Mesendoderm (in vitro differentiated cells): ENCODE measurements at regions not wholly inside any gene's neighbourhood (a gene's known extent, or its start where the extent isn't known, plus 50 kb on each side); places are given as distances from the start of the nearest gene placed in this dataset.
A peak's percentile ranks its signal among the peaks of the same experiment; 100 is the strongest.
"Not testable (repeated sequence)": the region's sequence is repeated elsewhere in the genome, so short reads cannot be mapped to it uniquely, and the experiment has no call there.

Source experiments
- DNase-seq: peaks from one replicate; pipeline ENCODE4 v3.0.0; 2013
- H2AK5ac ChIP-seq: 2 replicates; pipeline ENCODE4 v1.6.1; 2013; ENCODE audit warnings: low read length, inconsistent platforms
- H2BK120ac ChIP-seq: 2 replicates; pipeline ENCODE4 v1.6.1; 2013; ENCODE audit warnings: low read depth, mild to moderate bottlenecking, low read length, moderate library complexity, mixed read lengths
- H2BK15ac ChIP-seq: replicated peaks from 2 replicates; pipeline ENCODE4 v1.6.1; 2013; ENCODE audit warnings: low read depth, mild to moderate bottlenecking, moderate library complexity
- H2BK5ac ChIP-seq: 2 replicates; pipeline ENCODE4 v1.6.1; 2013; ENCODE audit warnings: low read length, inconsistent platforms
- H3K18ac ChIP-seq: 2 replicates; pipeline ENCODE4 v1.6.1; 2013; ENCODE audit warnings: mild to moderate bottlenecking, low read length, mixed read lengths
- H3K23ac ChIP-seq: one replicate; pipeline ENCODE4 v1.6.1; 2013; ENCODE audit warnings: low read length
- H3K27ac ChIP-seq: 2 replicates; pipeline ENCODE4 v1.5.1; 2013; ENCODE audit warnings: low read depth, mild to moderate bottlenecking, inconsistent platforms, low read length, moderate library complexity
- H3K27me3 ChIP-seq: 2 replicates; pipeline ENCODE4 v1.6.1; 2013; ENCODE audit warnings: low read length, control low read depth, mild to moderate bottlenecking, inconsistent platforms; ENCODE audit not compliant: insufficient read depth, poor library complexity
- H3K36me3 ChIP-seq: 2 replicates; pipeline ENCODE4 v1.6.1; 2013; ENCODE audit warnings: low read length, inconsistent platforms; ENCODE audit not compliant: control insufficient read depth, insufficient read depth
- H3K4ac ChIP-seq: one replicate; pipeline ENCODE4 v1.6.1; 2013; ENCODE audit warnings: low read depth, mild to moderate bottlenecking, low read length, moderate library complexity
- H3K4me1 ChIP-seq: 2 replicates; pipeline ENCODE4 v1.6.1; 2013; ENCODE audit warnings: low read depth, low read length, inconsistent platforms; ENCODE audit not compliant: control insufficient read depth
- H3K4me2 ChIP-seq: 2 replicates; pipeline ENCODE4 v1.6.1; 2013; ENCODE audit warnings: low read length
- H3K4me3 ChIP-seq: 2 replicates; pipeline ENCODE4 v1.5.1; 2013; ENCODE audit warnings: mild to moderate bottlenecking, low read length
- H3K56ac ChIP-seq: one replicate; pipeline ENCODE4 v1.6.1; 2013; ENCODE audit warnings: low read length
- H3K79me1 ChIP-seq: 2 replicates; pipeline ENCODE4 v1.6.1; 2013; ENCODE audit warnings: low read length, inconsistent platforms
- H3K79me2 ChIP-seq: 2 replicates; pipeline ENCODE4 v1.6.1; 2013; ENCODE audit warnings: mild to moderate bottlenecking, low read length; ENCODE audit not compliant: control insufficient read depth, insufficient read depth
- H3K9ac ChIP-seq: 2 replicates; pipeline ENCODE4 v1.6.1; 2013; ENCODE audit warnings: low read length, inconsistent platforms
- H4K5ac ChIP-seq: one replicate; pipeline ENCODE4 v1.6.1; 2013; ENCODE audit warnings: low read length
- H4K8ac ChIP-seq: one replicate; pipeline ENCODE4 v1.6.1; 2013; ENCODE audit warnings: low read depth, mild to moderate bottlenecking, control low read depth, low read length, moderate library complexity
- WGBS: extraction: QIAGEN DNeasy Blood & Tissue Kit; methylation state at CpG from one replicate; pipeline ENCODE4 v1.1.7; 2013; ENCODE audit warnings: low lambda C conversion rate, missing lambda C conversion rate; ENCODE audit not compliant: insufficient coverage; ENCODE audit errors: extremely low coverage; 5-methylcytosine and 5-hydroxymethylcytosine counted together

GRCh38 chr5:163280897-163281296 lies 156.5 kb upstream of the CCNG1 start:
- not testable (repeated sequence) for H3K23ac ChIP-seq, H3K56ac ChIP-seq, H2BK120ac ChIP-seq, H3K36me3 ChIP-seq, H3K4me3 ChIP-seq, H3K79me2 ChIP-seq, H3K18ac ChIP-seq, H3K27ac ChIP-seq, H3K4me2 ChIP-seq, H2BK5ac ChIP-seq, H2BK15ac ChIP-seq, H3K79me1 ChIP-seq, H2AK5ac ChIP-seq, H4K5ac ChIP-seq, H4K8ac ChIP-seq, H3K4me1 ChIP-seq, H3K4ac ChIP-seq, H3K27me3 ChIP-seq, H3K9ac ChIP-seq, DNase-seq
- no CpG with 5 or more reads among the region's 3 CpGs for WGBS

- Histone ChIP-seq H3K56ac (no peak overlapping the region), H3K4me3 (no peak overlapping the region), H4K5ac (no peak overlapping the region), H2BK15ac (no peak overlapping the region), H4K8ac (no peak overlapping the region), H3K36me3 (no peaks in the 10 kb centered on the region), H2BK120ac (no peak overlapping the region), H3K79me1 (no peaks in the 10 kb centered on the region), H3K4me1 (no peaks in the 10 kb centered on the region), H3K27me3 (no peaks in the 10 kb centered on the region), H3K27ac (no peak overlapping the region), H3K4me2 (no peak overlapping the region), H2BK5ac (no peak overlapping the region), H3K18ac (no peak overlapping the region), H2AK5ac (no peak overlapping the region), H3K9ac (no peak overlapping the region), H3K4ac (no peak overlapping the region), H3K23ac (no peak overlapping the region), H3K79me2 (no peaks in the 10 kb centered on the region)
- DNase-seq = no peak
- WGBS = no CpG with 5 or more reads among the region's 1 CpG
Observed at GRCh38 chr5:163281512-163281911, 155.9 kb upstream of the CCNG1 start.

- DNase-seq = no peak
- no peaks in the 10 kb centered on the region for H3K27me3 ChIP-seq
- H2AK5ac ChIP-seq = no peak overlapping the region
- H3K79me2 ChIP-seq = no peaks in the 10 kb centered on the region
- H3K9ac ChIP-seq = no peak overlapping the region
- WGBS = no CpG with 5 or more reads among the region's 1 CpG
- no peak overlapping the region for H3K23ac ChIP-seq
- no peaks in the 10 kb centered on the region for H3K4me1 ChIP-seq
- no peak overlapping the region for H2BK15ac ChIP-seq
- H3K79me1 ChIP-seq = no peaks in the 10 kb centered on the region
- no peak overlapping the region for H3K56ac ChIP-seq
- no peak overlapping the region for H4K5ac ChIP-seq
- H3K4me3 ChIP-seq = no peak overlapping the region
- no peak overlapping the region for H3K18ac ChIP-seq
- no peak overlapping the region for H2BK120ac ChIP-seq
- no peak overlapping the region for H3K27ac ChIP-seq
- H3K36me3 ChIP-seq = no peaks in the 10 kb centered on the region
- no peak overlapping the region for H3K4ac ChIP-seq
- no peak overlapping the region for H2BK5ac ChIP-seq
- H3K4me2 ChIP-seq = no peak overlapping the region
- no peak overlapping the region for H4K8ac ChIP-seq
Observed at GRCh38 chr5:163293836-163294235, 143.6 kb upstream of the CCNG1 start.

- H3K4ac ChIP-seq = no peak overlapping the region
- no peaks in the 10 kb centered on the region for H3K27me3 ChIP-seq
- no peaks in the 10 kb centered on the region for H3K36me3 ChIP-seq
- H3K9ac ChIP-seq = no peak overlapping the region
- WGBS = no CpG with 5 or more reads among the region's 9 CpGs
- H4K8ac ChIP-seq = no peak overlapping the region
- H3K4me2 ChIP-seq = no peak overlapping the region
- H2BK15ac ChIP-seq = no peak overlapping the region
- H3K18ac ChIP-seq = no peak overlapping the region
- H2BK5ac ChIP-seq = no peak overlapping the region
- H3K23ac ChIP-seq = no peak overlapping the region
- no peaks in the 10 kb centered on the region for H3K4me1 ChIP-seq
- H3K79me1 ChIP-seq = no peaks in the 10 kb centered on the region
- no peak overlapping the region for H3K27ac ChIP-seq
- H3K79me2 ChIP-seq = no peaks in the 10 kb centered on the region
- no peak for DNase-seq
- H4K5ac ChIP-seq = no peak overlapping the region
- H3K56ac ChIP-seq = no peak overlapping the region
- no peak overlapping the region for H2AK5ac ChIP-seq
- H2BK120ac ChIP-seq = no peak overlapping the region
- H3K4me3 ChIP-seq = no peak overlapping the region
Observed at GRCh38 chr5:163303718-163304117, 133.7 kb upstream of the CCNG1 start.

DNA sequence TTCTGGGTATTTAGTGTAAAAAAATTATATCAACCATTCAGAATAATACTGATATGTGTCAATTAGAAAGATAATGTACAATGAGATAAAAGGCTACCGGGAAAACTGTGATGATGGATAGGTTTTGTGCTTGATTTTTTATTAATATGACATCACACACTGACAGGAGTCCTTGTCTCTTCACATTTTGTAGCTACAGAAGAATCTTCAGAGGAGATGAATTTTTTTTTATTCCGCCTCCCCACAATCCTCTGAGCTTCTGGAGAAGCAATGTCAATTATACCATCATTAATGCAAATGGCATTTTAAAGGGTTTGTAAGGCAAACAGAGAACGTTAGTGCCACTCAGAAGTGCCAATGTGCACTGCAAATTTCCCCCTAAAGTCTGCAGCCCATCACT lies 131.7 kb upstream of the CCNG1 start:
- no peak overlapping the region for H3K4me3 ChIP-seq
- H3K23ac ChIP-seq = no peak overlapping the region
- H3K9ac ChIP-seq = no peak overlapping the region
- H4K8ac ChIP-seq = no peak overlapping the region
- no peak overlapping the region for H2BK120ac ChIP-seq
- no peaks in the 10 kb centered on the region for H3K4me1 ChIP-seq
- no peaks in the 10 kb centered on the region for H3K27me3 ChIP-seq
- no peak overlapping the region for H4K5ac ChIP-seq
- H3K27ac ChIP-seq = no peak overlapping the region
- H2BK5ac ChIP-seq = no peak overlapping the region
- DNase-seq = no peak
- WGBS = no CpG with 5 or more reads among the region's 3 CpGs
- H3K36me3 ChIP-seq = no peaks in the 10 kb centered on the region
- H3K79me2 ChIP-seq = no peaks in the 10 kb centered on the region
- H3K79me1 ChIP-seq = no peaks in the 10 kb centered on the region
- H2AK5ac ChIP-seq = no peak overlapping the region
- H3K4ac ChIP-seq = no peak overlapping the region
- H3K18ac ChIP-seq = no peak overlapping the region
- H3K56ac ChIP-seq = no peak overlapping the region
- H2BK15ac ChIP-seq = no peak overlapping the region
- no peak overlapping the region for H3K4me2 ChIP-seq

GRCh38 chr5:163306421-163306820 lies 131.0 kb upstream of the CCNG1 start:
- H3K4me1 ChIP-seq = no peaks in the 10 kb centered on the region
- no peak overlapping the region for H2BK15ac ChIP-seq
- peak; percentile 41 for DNase-seq
- H3K23ac ChIP-seq = no peak overlapping the region
- no peak overlapping the region for H3K18ac ChIP-seq
- no peak overlapping the region for H2BK5ac ChIP-seq
- H3K4ac ChIP-seq = no peak overlapping the region
- no peaks in the 10 kb centered on the region for H3K27me3 ChIP-seq
- no peaks in the 10 kb centered on the region for H3K79me1 ChIP-seq
- no peak overlapping the region for H4K5ac ChIP-seq
- H3K9ac ChIP-seq = no peak overlapping the region
- no peak overlapping the region for H3K56ac ChIP-seq
- no peak overlapping the region for H2AK5ac ChIP-seq
- no peak overlapping the region for H3K4me2 ChIP-seq
- H3K27ac ChIP-seq = no peak overlapping the region
- no peaks in the 10 kb centered on the region for H3K36me3 ChIP-seq
- no peak overlapping the region for H4K8ac ChIP-seq
- no CpG with 5 or more reads among the region's 2 CpGs for WGBS
- no peak overlapping the region for H3K4me3 ChIP-seq
- H2BK120ac ChIP-seq = no peak overlapping the region
- H3K79me2 ChIP-seq = no peaks in the 10 kb centered on the region
